Ovary (tissue), 3 donors: ENCODE measurements at regions not wholly inside any gene's neighbourhood (a gene's known extent, or its start where the extent isn't known, plus 50 kb on each side); places are given as distances from the start of the nearest gene placed in this dataset.

Experiments used
- CTCF ChIP-seq, 3 donors: fragments of 450-650 bp in 2 of 3; fragments of 200-600 bp in 1 of 3; IDR thresholded peaks; one replicate each; pipeline versions ENCODE4 v1.5.1 to v1.8.0; 2016 to 2022; ENCODE audit warnings: antibody characterized with exemption in 3 of 3, mild to moderate bottlenecking in 1 of 3
- POLR2A ChIP-seq: fragments of 450-650 bp; IDR thresholded peaks from one replicate; pipeline ENCODE4 v1.6.1; 2017; ENCODE audit warnings: antibody characterized with exemption, mild to moderate bottlenecking, moderate library complexity
- donor health status: DM: no; HTN: no; CAD: no.

DNA sequence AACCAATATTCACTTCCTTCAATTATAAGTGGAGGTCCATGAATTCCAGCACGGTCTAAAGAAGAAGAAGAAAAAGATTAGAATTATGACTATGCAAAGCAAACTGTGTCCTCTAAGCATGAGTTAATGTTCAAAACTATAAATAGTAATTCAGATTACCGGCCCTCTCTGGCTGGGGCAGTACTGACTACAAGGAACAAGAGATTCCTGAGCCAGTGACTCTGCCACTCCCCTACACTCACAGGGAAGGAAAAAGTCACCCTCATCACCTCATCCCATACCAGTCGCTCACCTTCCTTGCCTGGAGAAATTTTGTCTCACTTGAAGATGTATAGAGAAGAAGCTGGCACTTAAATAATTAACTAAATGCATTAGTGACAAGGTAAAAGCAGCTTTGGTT, 56.5 kb upstream of the CD302 start:
- TF ChIP-seq CTCF (IDR thresholded peaks at IDR 0.05) (no peak), POLR2A (no peak)
